SH-SY5Y (cell line): ENCODE measurements at regions not wholly inside any gene's neighbourhood (a gene's known extent, or its start where the extent isn't known, plus 50 kb on each side); places are given as distances from the start of the nearest gene placed in this dataset.

Experiments used
- GATA2 ChIP-seq: IDR thresholded peaks from 2 replicates; pipeline ENCODE4 v1.6.1; 2011; ENCODE audit warnings: mild to moderate bottlenecking, low read depth, low read length
- GATA3 ChIP-seq: IDR thresholded peaks from 2 replicates; pipeline ENCODE4 v1.6.1; 2011; ENCODE audit warnings: low read depth, mild to moderate bottlenecking, low read length, moderate library complexity

DNA sequence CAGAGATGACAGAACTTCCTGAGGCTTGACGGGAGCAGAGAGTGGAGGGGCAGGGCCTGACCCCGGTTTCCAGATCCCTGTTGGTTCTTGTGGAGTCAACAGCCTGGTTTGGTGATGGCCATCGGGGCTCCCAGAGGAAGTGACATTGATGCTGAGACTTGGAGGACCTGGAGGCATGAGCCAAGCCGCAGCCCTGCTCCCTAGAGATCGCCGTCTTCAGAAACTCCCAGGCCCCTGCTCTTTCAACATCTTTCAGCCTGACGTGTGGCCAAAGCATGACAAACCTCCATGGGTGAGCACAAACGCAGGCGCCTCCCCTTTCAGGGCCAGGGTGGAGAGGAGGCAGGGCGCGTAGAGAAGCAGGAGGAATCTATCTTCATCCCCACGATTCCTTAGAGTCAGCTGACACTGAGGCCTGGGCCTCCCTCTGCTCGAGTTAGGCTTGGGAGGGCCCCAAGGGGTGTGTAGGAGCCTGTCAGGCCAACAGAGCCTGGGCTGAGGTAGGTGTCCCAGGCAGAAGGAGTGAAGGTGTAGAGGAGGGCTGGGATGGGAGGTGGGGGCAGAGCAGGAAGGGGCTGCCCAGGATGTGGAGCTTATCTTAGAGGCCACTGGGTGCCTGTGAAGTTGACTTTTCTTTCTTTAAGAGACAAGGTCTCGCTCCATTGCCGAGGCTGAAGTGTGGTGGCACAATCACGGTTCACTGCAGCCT lies 56.1 kb upstream of the MED9 start:
- no peak for TF ChIP-seq GATA3
- TF ChIP-seq GATA2: no peak
